ENCODE measurements at regions not wholly inside any gene's neighbourhood (a gene's known extent, or its start where the extent isn't known, plus 50 kb on each side); places are given as distances from the start of the nearest gene placed in this dataset.

GRCh38 chr14:38873941-38874612 lies 229.0 kb downstream of the SEC23A start:
- TF ChIP-seq CTCF (conservative IDR thresholded peaks at IDR 0.05) (no peak), EZH2 (IDR thresholded peaks at IDR 0.05; ENCODE audit: low read depth) (no peak)
